ENCODE measurements at regions not wholly inside any gene's neighbourhood (a gene's known extent, or its start where the extent isn't known, plus 50 kb on each side); places are given as distances from the start of the nearest gene placed in this dataset.

DNA sequence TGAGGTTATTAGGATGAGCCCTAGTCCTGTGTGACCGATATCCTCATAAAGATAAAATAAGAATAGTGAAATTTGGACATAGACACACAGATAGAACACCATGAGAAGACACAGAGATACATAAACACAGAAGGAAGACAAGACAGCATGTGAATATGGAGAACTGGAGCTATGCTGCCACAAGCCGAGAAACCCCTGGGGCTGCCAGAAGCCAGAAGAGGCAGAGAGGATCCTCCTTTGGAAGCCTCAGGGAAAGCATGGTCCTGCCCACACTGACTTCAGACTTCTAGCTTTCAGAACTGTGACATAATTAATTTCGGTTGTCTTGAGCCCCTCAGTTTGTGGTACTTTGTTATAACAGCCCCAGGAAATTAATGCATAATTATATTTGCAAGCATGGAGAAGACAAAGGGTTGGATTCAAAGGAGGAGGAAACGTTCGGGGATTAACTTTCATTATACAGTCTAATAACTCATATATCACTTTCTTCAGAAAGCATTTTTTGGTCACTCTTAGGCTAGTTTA is 1501.8 kb upstream of the FLRT2 start:
- DNase-seq (ENCODE audit: insufficient read length, low spot score) (no peak), FAIRE-seq (no peak)
- TF ChIP-seq POLR2AphosphoS5 (IDR thresholded peaks at IDR 0.05; ENCODE audit: low read depth, low read length) (no peak), SPI1 (IDR thresholded peaks at IDR 0.05; ENCODE audit: low read depth, low read length) (no peak), POU2F2 (IDR thresholded peaks at IDR 0.05; ENCODE audit: low read depth, low read length) (no peak), TAF1 (IDR thresholded peaks at IDR 0.05; ENCODE audit: low read depth, low read length) (no peak), POLR2A (IDR thresholded peaks at IDR 0.05; ENCODE audit: low read depth, low read length) (no peak), PAX5 (IDR thresholded peaks at IDR 0.05; ENCODE audit: insufficient read depth, low read length, severe bottlenecking) (no peak)

DNA sequence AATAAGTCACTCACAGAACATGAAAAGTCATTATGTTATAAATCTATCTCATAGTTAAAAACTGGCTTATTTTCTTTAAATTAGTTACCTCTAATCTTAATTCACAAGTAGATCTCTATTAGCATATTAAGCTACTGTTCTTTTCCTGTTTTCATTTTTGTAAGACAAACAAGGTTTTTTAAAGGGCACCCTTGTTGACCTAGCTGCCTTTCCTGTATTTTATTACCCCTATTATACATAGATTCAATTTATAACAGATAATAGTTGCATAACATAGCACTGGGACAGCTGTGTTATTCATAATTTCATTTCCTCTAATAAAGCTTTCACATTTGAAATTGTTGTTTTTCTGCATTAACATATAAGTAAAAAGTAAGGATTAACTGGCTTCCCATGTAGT is 1500.7 kb upstream of the FLRT2 start:
- TF ChIP-seq POLR2AphosphoS5 (IDR thresholded peaks at IDR 0.05; ENCODE audit: low read depth, low read length) (no peak), PAX5 (IDR thresholded peaks at IDR 0.05; ENCODE audit: insufficient read depth, low read length, severe bottlenecking) (no peak), POLR2A (IDR thresholded peaks at IDR 0.05; ENCODE audit: low read depth, low read length) (no peak), SPI1 (IDR thresholded peaks at IDR 0.05; ENCODE audit: low read depth, low read length) (no peak), TAF1 (IDR thresholded peaks at IDR 0.05; ENCODE audit: low read depth, low read length) (no peak), POU2F2 (IDR thresholded peaks at IDR 0.05; ENCODE audit: low read depth, low read length) (no peak)
- no peak for FAIRE-seq
- no peak for DNase-seq (ENCODE audit: insufficient read length, low spot score)

DNA sequence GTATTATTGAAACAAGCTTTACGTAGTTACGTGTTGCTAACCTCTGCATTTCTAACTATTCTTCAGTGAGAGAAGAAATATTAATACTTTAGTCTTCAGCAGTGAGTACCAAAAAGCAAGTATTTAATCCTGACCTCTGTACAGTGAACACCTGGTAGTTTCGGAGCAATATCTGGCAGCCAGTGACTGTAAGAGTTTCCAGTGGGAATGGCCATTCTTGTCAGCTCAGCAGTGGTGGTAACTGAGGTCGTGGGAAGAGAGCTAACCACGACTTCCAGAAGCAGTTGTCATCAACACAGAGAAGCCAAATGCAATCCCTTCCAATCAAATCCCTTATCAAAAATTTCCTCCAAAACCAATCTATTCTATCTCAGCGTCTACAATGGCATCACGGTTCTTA is 1500.2 kb upstream of the FLRT2 start:
- DNase-seq (ENCODE audit: insufficient read length, low spot score) (no peak), FAIRE-seq (no peak)
- TF ChIP-seq PAX5 (IDR thresholded peaks at IDR 0.05; ENCODE audit: insufficient read depth, low read length, severe bottlenecking): no peak
- TF ChIP-seq TAF1 (IDR thresholded peaks at IDR 0.05; ENCODE audit: low read depth, low read length): no peak
- no peak for TF ChIP-seq POLR2AphosphoS5 (IDR thresholded peaks at IDR 0.05; ENCODE audit: low read depth, low read length)
- no peak for TF ChIP-seq POU2F2 (IDR thresholded peaks at IDR 0.05; ENCODE audit: low read depth, low read length)
- TF ChIP-seq POLR2A (IDR thresholded peaks at IDR 0.05; ENCODE audit: low read depth, low read length): no peak
- no peak for TF ChIP-seq SPI1 (IDR thresholded peaks at IDR 0.05; ENCODE audit: low read depth, low read length)

DNA sequence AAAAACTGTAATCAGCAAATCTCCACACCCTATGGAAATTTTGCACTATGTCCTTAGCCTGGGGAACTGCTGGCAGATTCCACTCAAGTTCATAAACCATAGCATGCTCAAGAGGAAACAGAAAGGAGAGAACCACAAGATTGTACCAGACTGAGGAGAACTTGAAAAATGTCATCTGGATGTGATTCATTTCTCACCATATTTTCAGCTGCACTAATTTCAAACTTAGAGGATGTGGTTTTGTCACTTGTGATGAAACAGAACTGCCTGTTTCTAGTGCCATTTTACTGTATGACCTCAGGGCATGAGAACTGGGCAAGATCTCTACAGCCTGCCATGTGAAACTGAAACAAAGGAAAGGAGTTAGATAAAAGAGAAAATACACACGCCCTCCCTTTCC is 1493.1 kb upstream of the FLRT2 start:
- FAIRE-seq (no peak), DNase-seq (ENCODE audit: insufficient read length, low spot score) (no peak)
- TF ChIP-seq POU2F2 (IDR thresholded peaks at IDR 0.05; ENCODE audit: low read depth, low read length) (no peak), POLR2A (IDR thresholded peaks at IDR 0.05; ENCODE audit: low read depth, low read length) (no peak), SPI1 (IDR thresholded peaks at IDR 0.05; ENCODE audit: low read depth, low read length) (no peak), POLR2AphosphoS5 (IDR thresholded peaks at IDR 0.05; ENCODE audit: low read depth, low read length) (no peak), PAX5 (IDR thresholded peaks at IDR 0.05; ENCODE audit: insufficient read depth, low read length, severe bottlenecking) (no peak), TAF1 (IDR thresholded peaks at IDR 0.05; ENCODE audit: low read depth, low read length) (no peak)

DNA sequence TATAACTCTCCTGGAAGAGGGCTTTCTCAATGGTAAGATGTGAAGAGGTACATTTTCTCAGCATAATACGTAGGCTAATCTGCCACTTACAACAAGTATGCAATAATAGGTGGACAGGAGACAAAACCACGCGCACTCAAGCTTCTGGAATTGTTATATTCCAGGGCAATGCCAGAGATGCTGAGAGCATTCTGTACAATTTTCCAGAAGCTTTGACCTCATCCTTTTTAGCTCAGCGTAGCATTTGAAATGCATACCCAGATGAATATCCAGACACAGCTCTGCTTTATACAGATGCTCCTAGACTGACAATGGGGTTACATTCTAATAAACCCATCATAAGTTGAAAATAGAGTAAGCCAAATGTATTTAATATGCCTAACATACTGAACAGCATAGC is 1492.4 kb upstream of the FLRT2 start:
- DNase-seq (ENCODE audit: insufficient read length, low spot score): no peak
- TF ChIP-seq SPI1 (IDR thresholded peaks at IDR 0.05; ENCODE audit: low read depth, low read length): no peak
- TF ChIP-seq POU2F2 (IDR thresholded peaks at IDR 0.05; ENCODE audit: low read depth, low read length): no peak
- no peak for TF ChIP-seq POLR2AphosphoS5 (IDR thresholded peaks at IDR 0.05; ENCODE audit: low read depth, low read length)
- no peak for TF ChIP-seq POLR2A (IDR thresholded peaks at IDR 0.05; ENCODE audit: low read depth, low read length)
- TF ChIP-seq TAF1 (IDR thresholded peaks at IDR 0.05; ENCODE audit: low read depth, low read length): no peak
- no peak for FAIRE-seq

DNA sequence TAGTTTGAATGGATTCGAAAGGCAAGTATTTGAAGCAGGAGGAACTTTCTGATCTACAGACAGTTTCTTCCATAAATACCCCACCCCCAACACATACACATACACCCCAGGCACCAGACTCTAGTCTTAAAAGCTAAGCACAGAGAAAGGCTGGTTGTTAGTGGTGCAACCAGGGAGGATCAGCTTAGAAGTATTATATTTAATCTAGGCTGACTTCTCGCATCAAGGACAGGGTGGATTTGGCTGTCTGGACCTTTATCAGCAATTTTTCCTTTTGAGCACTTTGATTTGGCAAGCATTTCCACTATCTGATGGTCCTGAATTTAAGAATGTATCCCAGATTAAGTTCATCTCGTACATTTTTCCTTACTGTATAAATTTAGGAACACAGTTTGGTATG is 1489.8 kb upstream of the FLRT2 start:
- DNase-seq (ENCODE audit: insufficient read length, low spot score): no peak
- TF ChIP-seq POLR2A (IDR thresholded peaks at IDR 0.05; ENCODE audit: low read depth, low read length) (no peak), SPI1 (IDR thresholded peaks at IDR 0.05; ENCODE audit: low read depth, low read length) (no peak), POU2F2 (IDR thresholded peaks at IDR 0.05; ENCODE audit: low read depth, low read length) (no peak)
- no peak for FAIRE-seq

DNA sequence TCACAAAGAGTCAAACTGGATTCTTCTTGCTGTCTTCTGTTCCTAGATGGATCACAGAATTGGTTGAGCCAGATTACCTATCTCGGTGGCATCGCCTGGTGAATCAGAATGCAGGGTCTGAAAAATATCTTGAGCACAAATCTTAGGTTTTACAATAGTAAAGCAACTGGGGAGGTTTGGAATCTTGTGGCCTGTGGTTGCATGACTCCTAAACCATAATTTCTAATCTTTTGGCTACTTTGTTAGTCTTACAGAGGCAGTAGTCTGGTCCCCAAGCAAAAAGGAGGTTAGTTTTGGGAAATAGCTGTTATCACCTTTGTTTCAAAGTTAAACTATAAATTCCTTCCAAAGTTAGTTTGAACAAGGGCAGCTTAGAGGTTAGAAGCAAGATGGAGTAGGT is 1488.5 kb upstream of the FLRT2 start:
- TF ChIP-seq TAF1 (IDR thresholded peaks at IDR 0.05; ENCODE audit: low read depth, low read length) (no peak), POU2F2 (IDR thresholded peaks at IDR 0.05; ENCODE audit: low read depth, low read length) (no peak)
- DNase-seq (ENCODE audit: insufficient read length, low spot score) (no peak), FAIRE-seq (no peak)

DNA sequence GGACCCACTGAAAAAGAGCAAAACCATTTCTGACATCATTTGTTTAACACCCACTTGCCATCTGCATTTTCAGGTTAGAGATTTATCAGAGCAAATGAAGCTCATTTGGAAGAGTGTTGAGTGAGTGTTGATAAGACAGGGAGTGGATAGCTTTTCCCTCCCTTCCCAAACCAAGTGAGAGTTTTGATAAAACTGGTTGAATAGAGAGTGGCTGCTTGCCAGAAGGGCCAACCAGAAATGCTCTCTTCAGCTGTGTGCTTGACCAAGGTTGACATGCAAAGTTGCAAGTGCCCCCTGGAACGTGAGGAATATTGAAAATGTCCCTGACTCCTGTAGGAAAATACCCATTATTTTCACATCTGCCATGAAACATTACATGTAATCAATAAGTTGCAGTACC is 1487.0 kb upstream of the FLRT2 start:
- FAIRE-seq (no peak), DNase-seq (ENCODE audit: insufficient read length, low spot score) (no peak)
- no peak for TF ChIP-seq TAF1 (IDR thresholded peaks at IDR 0.05; ENCODE audit: low read depth, low read length)
- no peak for TF ChIP-seq POU2F2 (IDR thresholded peaks at IDR 0.05; ENCODE audit: low read depth, low read length)
- TF ChIP-seq POLR2A (IDR thresholded peaks at IDR 0.05; ENCODE audit: low read depth, low read length): no peak
- no peak for TF ChIP-seq PAX5 (IDR thresholded peaks at IDR 0.05; ENCODE audit: insufficient read depth, low read length, severe bottlenecking)
- no peak for TF ChIP-seq POLR2AphosphoS5 (IDR thresholded peaks at IDR 0.05; ENCODE audit: low read depth, low read length)
- no peak for TF ChIP-seq SPI1 (IDR thresholded peaks at IDR 0.05; ENCODE audit: low read depth, low read length)

DNA sequence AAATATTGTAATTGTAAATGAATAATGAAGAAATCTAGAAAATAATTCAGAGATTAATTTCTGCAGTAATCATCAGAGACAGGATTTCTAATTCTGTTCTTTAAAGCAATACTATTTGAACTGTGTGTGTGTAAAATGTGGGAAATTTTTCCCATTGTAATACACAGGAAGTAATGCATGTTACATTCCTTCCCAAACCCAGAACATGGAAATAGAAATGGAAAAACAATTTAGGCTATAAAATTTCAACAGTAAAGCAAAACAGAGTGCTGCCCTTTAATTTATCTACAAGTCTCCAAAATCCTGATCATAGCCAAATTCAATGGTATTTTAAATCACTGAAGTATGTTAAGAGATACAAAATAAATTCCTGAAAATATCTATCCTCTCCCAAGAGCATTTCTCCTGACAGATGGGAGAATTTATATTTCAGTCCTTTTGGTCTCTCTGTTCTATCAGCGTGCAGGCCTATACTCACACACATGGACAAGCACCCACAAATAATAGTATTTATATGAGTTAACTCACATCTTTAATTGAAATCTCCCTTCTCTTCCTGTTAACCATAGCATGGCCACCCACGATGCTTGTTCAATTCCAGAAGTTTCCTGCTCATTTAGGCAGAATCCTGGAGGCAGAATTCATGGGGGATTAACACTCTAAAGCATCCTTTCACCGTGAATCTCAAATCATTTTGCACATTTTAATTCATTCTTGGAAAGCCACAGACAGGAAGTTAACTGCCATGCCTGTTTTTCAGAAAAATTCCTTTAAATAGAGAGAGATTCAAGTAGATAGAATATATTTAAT is 1465.4 kb upstream of the FLRT2 start:
- TF ChIP-seq POLR2AphosphoS5 (IDR thresholded peaks at IDR 0.05; ENCODE audit: low read depth, low read length) (no peak), SPI1 (IDR thresholded peaks at IDR 0.05; ENCODE audit: low read depth, low read length) (no peak), TAF1 (IDR thresholded peaks at IDR 0.05; ENCODE audit: low read depth, low read length) (no peak), PAX5 (IDR thresholded peaks at IDR 0.05; ENCODE audit: insufficient read depth, low read length, severe bottlenecking) (no peak), POU2F2 (IDR thresholded peaks at IDR 0.05; ENCODE audit: low read depth, low read length) (no peak), POLR2A (IDR thresholded peaks at IDR 0.05; ENCODE audit: low read depth, low read length) (no peak)
- FAIRE-seq: no peak
- DNase-seq (ENCODE audit: insufficient read length, low spot score): no peak

DNA sequence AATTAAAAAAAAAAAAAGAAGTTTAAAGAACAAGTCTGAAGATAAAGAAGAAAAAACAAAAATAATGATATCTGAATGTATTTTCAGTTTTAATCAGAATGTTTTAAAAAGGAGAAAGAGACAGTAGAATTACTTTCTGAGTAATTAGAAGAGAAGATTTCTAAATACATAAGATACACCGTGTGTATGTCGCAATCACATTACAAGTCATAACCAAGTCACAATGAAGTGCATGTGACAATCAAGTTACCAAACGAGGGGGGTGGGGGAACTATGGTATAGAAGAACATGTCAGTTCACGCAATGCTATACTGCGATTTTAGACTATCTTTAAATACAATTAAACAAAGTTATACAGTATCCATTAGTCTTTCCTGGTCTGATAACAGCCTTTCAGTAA is 1464.1 kb upstream of the FLRT2 start:
- FAIRE-seq (no peak), DNase-seq (ENCODE audit: insufficient read length, low spot score) (no peak)
- no peak for TF ChIP-seq POLR2AphosphoS5 (IDR thresholded peaks at IDR 0.05; ENCODE audit: low read depth, low read length)
- TF ChIP-seq POU2F2 (IDR thresholded peaks at IDR 0.05; ENCODE audit: low read depth, low read length): no peak
- no peak for TF ChIP-seq SPI1 (IDR thresholded peaks at IDR 0.05; ENCODE audit: low read depth, low read length)
- TF ChIP-seq PAX5 (IDR thresholded peaks at IDR 0.05; ENCODE audit: insufficient read depth, low read length, severe bottlenecking): no peak
- TF ChIP-seq POLR2A (IDR thresholded peaks at IDR 0.05; ENCODE audit: low read depth, low read length): no peak
- no peak for TF ChIP-seq TAF1 (IDR thresholded peaks at IDR 0.05; ENCODE audit: low read depth, low read length)

All from GM12891 (cell line).